GF-D8 (cell line): ENCODE measurements at regions not wholly inside any gene's neighbourhood (a gene's known extent, or its start where the extent isn't known, plus 50 kb on each side); places are given as distances from the start of the nearest gene placed in this dataset.
A peak's percentile ranks its signal among the peaks of the same experiment; 100 is the strongest.

ENCODE experiments used
- DNase-seq: peaks from one replicate; lab custom pipeline; 2025; lab: John Stamatoyannopoulos, UW

GRCh38 chr1:239677362-239677761 is 291.0 kb downstream of the CHRM3 start:
- DNase-seq: no peak

- DNase-seq: no peak
Observed at GRCh38 chr1:239678181-239678580, 291.8 kb downstream of the CHRM3 start.

GRCh38 chr1:239682046-239682445 is 295.7 kb downstream of the CHRM3 start:
- no peak for DNase-seq

GRCh38 chr1:239682960-239683359 is 296.6 kb downstream of the CHRM3 start:
- DNase-seq: no peak

GRCh38 chr1:239686386-239686785 is 300.0 kb downstream of the CHRM3 start:
- no peak for DNase-seq

- DNase-seq: no peak
Observed at GRCh38 chr1:239696317-239696716, 309.9 kb downstream of the CHRM3 start.

- no peak for DNase-seq
Observed at GRCh38 chr1:239700667-239701066, 314.3 kb downstream of the CHRM3 start.

- DNase-seq: no peak
Observed at GRCh38 chr1:239703075-239703474, 316.7 kb downstream of the CHRM3 start.

GRCh38 chr1:239706245-239706892 is 320.0 kb downstream of the CHRM3 start:
- no peak for DNase-seq

GRCh38 chr1:239707615-239708014 is 321.2 kb downstream of the CHRM3 start:
- no peak for DNase-seq

- no peak for DNase-seq
Observed at GRCh38 chr1:239708622-239709021, 322.3 kb downstream of the CHRM3 start.

- no peak for DNase-seq
Observed at GRCh38 chr1:239711768-239712167, 325.4 kb downstream of the CHRM3 start.

GRCh38 chr1:239717097-239717917 is 330.9 kb downstream of the CHRM3 start:
- no peak for DNase-seq

GRCh38 chr1:239717918-239718184 is 331.5 kb downstream of the CHRM3 start:
- DNase-seq: no peak

- peak; percentile 45 for DNase-seq
Observed at GRCh38 chr1:239718571-239718970, 332.2 kb downstream of the CHRM3 start.

- DNase-seq: peak; percentile 77
Observed at GRCh38 chr1:239718997-239719628, 332.7 kb downstream of the CHRM3 start.

- peak; percentile 89 for DNase-seq
Observed at GRCh38 chr1:239719642-239720258, 333.4 kb downstream of the CHRM3 start.

- no peak for DNase-seq
Observed at GRCh38 chr1:239722035-239722434, 335.7 kb downstream of the CHRM3 start.

- no peak for DNase-seq
Observed at GRCh38 chr1:239723776-239724367, 337.5 kb downstream of the CHRM3 start.

GRCh38 chr1:239725371-239725770 is 339.0 kb downstream of the CHRM3 start:
- no peak for DNase-seq

GRCh38 chr1:239725933-239726332 is 339.6 kb downstream of the CHRM3 start:
- no peak for DNase-seq

GRCh38 chr1:239730378-239730777 is 344.0 kb downstream of the CHRM3 start:
- no peak for DNase-seq
